ENCODE measurements at regions not wholly inside any gene's neighbourhood (a gene's known extent, or its start where the extent isn't known, plus 50 kb on each side); places are given as distances from the start of the nearest gene placed in this dataset.

GRCh38 chr5:126101901-126102300 lies 321.3 kb upstream of the GRAMD2B start:
- TF ChIP-seq POLR2AphosphoS5 (IDR thresholded peaks at IDR 0.05; ENCODE audit: low read depth, low read length) (no peak), CTCF (IDR thresholded peaks at IDR 0.05) (no peak), SIN3A (IDR thresholded peaks at IDR 0.05; ENCODE audit: borderline replicate concordance, insufficient read depth, low read depth, low read length) (no peak)
- TF ChIP-seq, protein P1, sequence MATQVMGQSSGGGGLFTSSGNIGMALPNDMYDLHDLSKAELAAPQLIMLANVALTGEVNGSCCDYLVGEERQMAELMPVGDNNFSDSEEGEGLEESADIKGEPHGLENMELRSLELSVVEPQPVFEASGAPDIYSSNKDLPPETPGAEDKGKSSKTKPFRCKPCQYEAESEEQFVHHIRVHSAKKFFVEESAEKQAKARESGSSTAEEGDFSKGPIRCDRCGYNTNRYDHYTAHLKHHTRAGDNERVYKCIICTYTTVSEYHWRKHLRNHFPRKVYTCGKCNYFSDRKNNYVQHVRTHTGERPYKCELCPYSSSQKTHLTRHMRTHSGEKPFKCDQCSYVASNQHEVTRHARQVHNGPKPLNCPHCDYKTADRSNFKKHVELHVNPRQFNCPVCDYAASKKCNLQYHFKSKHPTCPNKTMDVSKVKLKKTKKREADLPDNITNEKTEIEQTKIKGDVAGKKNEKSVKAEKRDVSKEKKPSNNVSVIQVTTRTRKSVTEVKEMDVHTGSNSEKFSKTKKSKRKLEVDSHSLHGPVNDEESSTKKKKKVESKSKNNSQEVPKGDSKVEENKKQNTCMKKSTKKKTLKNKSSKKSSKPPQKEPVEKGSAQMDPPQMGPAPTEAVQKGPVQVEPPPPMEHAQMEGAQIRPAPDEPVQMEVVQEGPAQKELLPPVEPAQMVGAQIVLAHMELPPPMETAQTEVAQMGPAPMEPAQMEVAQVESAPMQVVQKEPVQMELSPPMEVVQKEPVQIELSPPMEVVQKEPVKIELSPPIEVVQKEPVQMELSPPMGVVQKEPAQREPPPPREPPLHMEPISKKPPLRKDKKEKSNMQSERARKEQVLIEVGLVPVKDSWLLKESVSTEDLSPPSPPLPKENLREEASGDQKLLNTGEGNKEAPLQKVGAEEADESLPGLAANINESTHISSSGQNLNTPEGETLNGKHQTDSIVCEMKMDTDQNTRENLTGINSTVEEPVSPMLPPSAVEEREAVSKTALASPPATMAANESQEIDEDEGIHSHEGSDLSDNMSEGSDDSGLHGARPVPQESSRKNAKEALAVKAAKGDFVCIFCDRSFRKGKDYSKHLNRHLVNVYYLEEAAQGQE (IDR thresholded peaks at IDR 0.05; ENCODE audit: insufficient read depth in 1 of 2, low read depth in 2 of 2, low read length in 1 of 2): no peak
